HEK293 (cell line): ENCODE measurements at regions not wholly inside any gene's neighbourhood (a gene's known extent, or its start where the extent isn't known, plus 50 kb on each side); places are given as distances from the start of the nearest gene placed in this dataset.

Experiments used
- CTCF ChIA-PET: fragments of 350-600 bp; formaldehyde crosslinking; extraction: SDS; loops from one replicate; lab custom pipeline; 2021; ENCODE audit warnings: antibody characterized with exemption; lab: Yijun Ruan, JAX
- POLR2A ChIA-PET: fragments of 300-600 bp; formaldehyde crosslinking; extraction: SDS; loops from one replicate; lab custom pipeline; 2020; ENCODE audit warnings: antibody characterized with exemption, inconsistent platforms; lab: Yijun Ruan, JAX
- H3K27ac ChIP-seq: fragments of 200-500 bp; sonication (Bioruptor generic); 2 replicates; pipeline ENCODE4 v1.5.1; 2014; ENCODE audit warnings: low read depth, low read length, control low read depth, inconsistent platforms; ENCODE audit errors: extremely low read depth
- H3K36me3 ChIP-seq, 2 experiments: fragments of 200-500 bp in 1 of 2; sonication (Bioruptor generic) in 1 of 2; 1 replicate in 1 of 2; 2 replicates in 1 of 2; pipeline ENCODE4 v1.5.1; 2014 to 2017; ENCODE audit warnings: inconsistent platforms in 2 of 2, low read length in 2 of 2; ENCODE audit not compliant: control insufficient read depth in 2 of 2, insufficient read depth in 1 of 2
- H3K4me1 ChIP-seq: fragments of 200-500 bp; sonication (Bioruptor generic); 2 replicates; pipeline ENCODE4 v1.5.1; 2014; ENCODE audit warnings: mild to moderate bottlenecking, low read length, inconsistent platforms; ENCODE audit not compliant: control insufficient read depth, insufficient read depth
- H3K4me3 ChIP-seq: 2 replicates; pipeline ENCODE4 v1.5.1; 2011; ENCODE audit warnings: low read depth, mild to moderate bottlenecking, control low read depth, low read length, moderate library complexity
- H3K9me3 ChIP-seq: fragments of 200-500 bp; sonication (Bioruptor generic); 2 replicates; pipeline ENCODE4 v1.5.1; 2014; ENCODE audit warnings: low read depth, low read length, inconsistent platforms; ENCODE audit not compliant: control insufficient read depth, insufficient read depth
- GFI1B ChIP-seq: fragments of 450-650 bp; formaldehyde crosslinking; IDR thresholded peaks from 2 replicates; pipeline ENCODE4 v1.5.1; 2016; ENCODE audit warnings: missing biosample characterization, missing genetic modification characterization
- SP3 ChIP-seq: fragments of 450-650 bp; formaldehyde crosslinking; IDR thresholded peaks from 2 replicates; pipeline ENCODE4 v1.5.1; 2016; ENCODE audit warnings: missing biosample characterization, missing genetic modification characterization
- ZFP3 ChIP-seq: fragments of 450-650 bp; formaldehyde crosslinking; IDR thresholded peaks from 2 replicates; pipeline ENCODE4 v1.5.1; 2016; ENCODE audit warnings: low read depth, missing biosample characterization, missing genetic modification characterization
- ZNF121 ChIP-seq: fragments of 450-650 bp; formaldehyde crosslinking; IDR thresholded peaks from 2 replicates; pipeline ENCODE4 v1.5.1; 2016; ENCODE audit warnings: missing biosample characterization, missing genetic modification characterization
- ZNF140 ChIP-seq: fragments of 450-650 bp; formaldehyde crosslinking; IDR thresholded peaks from 2 replicates; pipeline ENCODE4 v1.5.1; 2016; ENCODE audit warnings: missing biosample characterization, missing genetic modification characterization
- ZNF184 ChIP-seq: fragments of 450-650 bp; IDR thresholded peaks from 2 replicates; pipeline ENCODE4 v1.5.1; 2018; ENCODE audit warnings: missing biosample characterization, mild to moderate bottlenecking, missing genetic modification characterization
- ZNF311 ChIP-seq: fragments of 450-650 bp; formaldehyde crosslinking; IDR thresholded peaks from 2 replicates; pipeline ENCODE4 v1.5.1; 2017; ENCODE audit warnings: missing biosample characterization, missing genetic modification characterization, borderline replicate concordance
- ZNF324 ChIP-seq: fragments of 450-650 bp; formaldehyde crosslinking; IDR thresholded peaks from 2 replicates; pipeline ENCODE4 v1.5.1; 2016; ENCODE audit warnings: missing biosample characterization, missing genetic modification characterization
- ZNF391 ChIP-seq: fragments of 450-650 bp; formaldehyde crosslinking; IDR thresholded peaks from 2 replicates; pipeline ENCODE4 v1.5.1; 2016; ENCODE audit warnings: low read depth, missing biosample characterization, missing genetic modification characterization, borderline replicate concordance
- ZNF501 ChIP-seq: fragments of 450-650 bp; formaldehyde crosslinking; IDR thresholded peaks from 2 replicates; pipeline ENCODE4 v1.5.1; 2016; ENCODE audit warnings: missing biosample characterization, missing genetic modification characterization
- ZNF514 ChIP-seq: fragments of 450-650 bp; formaldehyde crosslinking; IDR thresholded peaks from 2 replicates; pipeline ENCODE4 v1.5.1; 2016; ENCODE audit warnings: missing biosample characterization, missing genetic modification characterization
- ZNF521 ChIP-seq: fragments of 450-650 bp; formaldehyde crosslinking; IDR thresholded peaks from 2 replicates; pipeline ENCODE4 v1.5.1; 2017; ENCODE audit warnings: missing biosample characterization, mild to moderate bottlenecking, missing genetic modification characterization
- ZNF530 ChIP-seq: fragments of 450-650 bp; formaldehyde crosslinking; IDR thresholded peaks from 2 replicates; pipeline ENCODE4 v1.5.1; 2016; ENCODE audit warnings: low read depth, missing biosample characterization, missing genetic modification characterization
- ZNF560 ChIP-seq: fragments of 450-650 bp; formaldehyde crosslinking; IDR thresholded peaks from 2 replicates; pipeline ENCODE4 v1.5.1; 2017; ENCODE audit warnings: missing biosample characterization, missing genetic modification characterization, borderline replicate concordance
- ZNF626 ChIP-seq: fragments of 450-650 bp; sonication (Bioruptor Pico); formaldehyde crosslinking; IDR thresholded peaks from 2 replicates; pipeline ENCODE4 v1.5.1; 2018; ENCODE audit warnings: missing biosample characterization, missing genetic modification characterization, inconsistent platforms
- ZNF660 ChIP-seq: fragments of 450-650 bp; IDR thresholded peaks from 2 replicates; pipeline ENCODE4 v1.5.1; 2018; ENCODE audit warnings: missing biosample characterization, mild to moderate bottlenecking, missing genetic modification characterization
- ZNF701 ChIP-seq: fragments of 450-650 bp; formaldehyde crosslinking; IDR thresholded peaks from 2 replicates; pipeline ENCODE4 v1.5.1; 2016; ENCODE audit warnings: missing biosample characterization, missing genetic modification characterization
- ZNF707 ChIP-seq: fragments of 450-650 bp; formaldehyde crosslinking; IDR thresholded peaks from 2 replicates; pipeline ENCODE4 v1.5.1; 2016; ENCODE audit warnings: missing biosample characterization, missing genetic modification characterization
- ZNF76 ChIP-seq: fragments of 450-650 bp; formaldehyde crosslinking; IDR thresholded peaks from 2 replicates; pipeline ENCODE4; 2016; ENCODE audit warnings: low read depth, missing biosample characterization, missing genetic modification characterization, borderline replicate concordance
- ZNF785 ChIP-seq: fragments of 450-650 bp; formaldehyde crosslinking; IDR thresholded peaks from 2 replicates; pipeline ENCODE4 v1.5.1; 2016; ENCODE audit warnings: missing biosample characterization, missing genetic modification characterization
- ZNF830 ChIP-seq: fragments of 450-650 bp; IDR thresholded peaks from 2 replicates; pipeline ENCODE4 v1.5.0; 2018; ENCODE audit warnings: missing biosample characterization, missing genetic modification characterization, low read depth, mild to moderate bottlenecking, moderate library complexity
- TF ChIP-seq, protein P1 (sequence below): fragments of 450-650 bp; formaldehyde crosslinking; IDR thresholded peaks from 2 replicates; pipeline ENCODE4 v1.5.1; 2016; ENCODE audit warnings: missing biosample characterization, missing genetic modification characterization
- TF ChIP-seq, protein P2 (sequence below): fragments of 450-650 bp; formaldehyde crosslinking; IDR thresholded peaks from 2 replicates; pipeline ENCODE4 v1.5.1; 2016; ENCODE audit warnings: missing biosample characterization, missing genetic modification characterization
- TF ChIP-seq, protein P3 (sequence below): fragments of 450-650 bp; formaldehyde crosslinking; IDR thresholded peaks from 2 replicates; pipeline ENCODE4 v1.5.1; 2017; ENCODE audit warnings: missing biosample characterization, missing genetic modification characterization
- TF ChIP-seq, protein P4 (sequence below): fragments of 450-650 bp; formaldehyde crosslinking; IDR thresholded peaks from 2 replicates; pipeline ENCODE4 v1.5.1; 2017; ENCODE audit warnings: missing biosample characterization, mild to moderate bottlenecking, missing genetic modification characterization, moderate library complexity

DNA sequence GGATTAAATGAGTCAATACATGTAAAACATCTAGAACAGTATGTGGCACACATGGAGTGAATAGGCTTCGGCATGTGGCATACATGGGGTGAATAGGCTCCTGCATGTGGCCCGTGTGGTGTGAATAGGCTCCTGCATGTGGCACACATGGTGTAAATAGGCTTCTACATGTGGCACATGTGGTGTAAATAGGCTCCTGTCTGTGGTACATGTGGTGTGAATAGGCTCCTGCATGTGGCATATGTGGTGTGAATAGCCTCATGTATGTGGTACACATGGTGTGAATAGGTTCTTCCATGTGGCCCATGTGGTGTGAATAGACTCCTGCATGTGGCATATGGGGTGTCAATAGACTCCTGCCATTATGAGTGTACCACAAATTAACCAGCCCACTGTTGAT, 219.1 kb upstream of the KIRREL3 start:
- POLR2A ChIA-PET = no interaction called here
- no peak for TF ChIP-seq ZNF560 (tag by site-specific recombination)
- TF ChIP-seq, protein P1, sequence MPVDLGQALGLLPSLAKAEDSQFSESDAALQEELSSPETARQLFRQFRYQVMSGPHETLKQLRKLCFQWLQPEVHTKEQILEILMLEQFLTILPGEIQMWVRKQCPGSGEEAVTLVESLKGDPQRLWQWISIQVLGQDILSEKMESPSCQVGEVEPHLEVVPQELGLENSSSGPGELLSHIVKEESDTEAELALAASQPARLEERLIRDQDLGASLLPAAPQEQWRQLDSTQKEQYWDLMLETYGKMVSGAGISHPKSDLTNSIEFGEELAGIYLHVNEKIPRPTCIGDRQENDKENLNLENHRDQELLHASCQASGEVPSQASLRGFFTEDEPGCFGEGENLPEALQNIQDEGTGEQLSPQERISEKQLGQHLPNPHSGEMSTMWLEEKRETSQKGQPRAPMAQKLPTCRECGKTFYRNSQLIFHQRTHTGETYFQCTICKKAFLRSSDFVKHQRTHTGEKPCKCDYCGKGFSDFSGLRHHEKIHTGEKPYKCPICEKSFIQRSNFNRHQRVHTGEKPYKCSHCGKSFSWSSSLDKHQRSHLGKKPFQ = 0 out of 2 replicates have a peak, but pooled peaks have one; percentile 33
- Histone ChIP-seq H3K27ac (no peak overlapping the region), H3K9me3 (no peaks in the 10 kb centered on the region), H3K4me3 (no peak overlapping the region), H3K36me3 (no peaks in the 10 kb centered on the region), H3K4me1 (no peaks in the 10 kb centered on the region)
- CTCF ChIA-PET = no interaction called here

DNA sequence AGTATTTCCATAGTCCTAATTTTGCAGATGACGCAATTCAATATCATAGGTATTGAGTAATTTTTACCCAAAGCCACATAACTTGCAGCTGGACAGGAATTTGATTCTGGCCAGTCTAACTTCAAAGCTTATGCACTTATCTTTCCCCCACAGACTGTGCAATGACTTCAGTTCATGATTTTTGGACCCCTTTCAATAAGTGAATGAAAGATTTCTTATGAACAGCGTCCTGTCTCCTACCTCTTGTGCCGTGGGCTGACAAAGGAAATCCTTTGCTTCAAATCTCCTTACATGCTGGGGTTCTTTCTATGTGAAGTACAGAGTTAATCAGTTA, 217.7 kb upstream of the KIRREL3 start:
- no peak overlapping the region for H3K4me3 ChIP-seq
- no peaks in the 10 kb centered on the region for H3K36me3 ChIP-seq
- no peaks in the 10 kb centered on the region for H3K4me1 ChIP-seq
- no peak overlapping the region for H3K27ac ChIP-seq
- H3K9me3 ChIP-seq = no peaks in the 10 kb centered on the region
- POLR2A ChIA-PET = no interaction called here
- CTCF ChIA-PET = no interaction called here
- TF ChIP-seq ZNF76 (tag by site-specific recombination) (no peak), ZNF530 (tag by site-specific recombination) (no peak), ZNF121 (tag by site-specific recombination) (no peak), ZNF830 (no peak), ZNF391 (tag by site-specific recombination) (no peak), ZNF311 (no peak), ZNF501 (tag by site-specific recombination) (no peak), ZNF785 (tag by site-specific recombination) (no peak), ZNF626 (no peak), GFI1B (tag by site-specific recombination) (no peak)
- TF ChIP-seq, protein P2, sequence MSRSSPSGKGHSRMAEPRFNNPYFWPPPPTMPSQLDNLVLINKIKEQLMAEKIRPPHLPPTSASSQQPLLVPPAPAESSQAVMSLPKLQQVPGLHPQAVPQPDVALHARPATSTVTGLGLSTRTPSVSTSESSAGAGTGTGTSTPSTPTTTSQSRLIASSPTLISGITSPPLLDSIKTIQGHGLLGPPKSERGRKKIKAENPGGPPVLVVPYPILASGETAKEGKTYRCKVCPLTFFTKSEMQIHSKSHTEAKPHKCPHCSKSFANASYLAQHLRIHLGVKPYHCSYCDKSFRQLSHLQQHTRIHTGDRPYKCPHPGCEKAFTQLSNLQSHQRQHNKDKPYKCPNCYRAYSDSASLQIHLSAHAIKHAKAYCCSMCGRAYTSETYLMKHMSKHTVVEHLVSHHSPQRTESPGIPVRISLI (tag by site-specific recombination) = no peak
- TF ChIP-seq, protein P3, sequence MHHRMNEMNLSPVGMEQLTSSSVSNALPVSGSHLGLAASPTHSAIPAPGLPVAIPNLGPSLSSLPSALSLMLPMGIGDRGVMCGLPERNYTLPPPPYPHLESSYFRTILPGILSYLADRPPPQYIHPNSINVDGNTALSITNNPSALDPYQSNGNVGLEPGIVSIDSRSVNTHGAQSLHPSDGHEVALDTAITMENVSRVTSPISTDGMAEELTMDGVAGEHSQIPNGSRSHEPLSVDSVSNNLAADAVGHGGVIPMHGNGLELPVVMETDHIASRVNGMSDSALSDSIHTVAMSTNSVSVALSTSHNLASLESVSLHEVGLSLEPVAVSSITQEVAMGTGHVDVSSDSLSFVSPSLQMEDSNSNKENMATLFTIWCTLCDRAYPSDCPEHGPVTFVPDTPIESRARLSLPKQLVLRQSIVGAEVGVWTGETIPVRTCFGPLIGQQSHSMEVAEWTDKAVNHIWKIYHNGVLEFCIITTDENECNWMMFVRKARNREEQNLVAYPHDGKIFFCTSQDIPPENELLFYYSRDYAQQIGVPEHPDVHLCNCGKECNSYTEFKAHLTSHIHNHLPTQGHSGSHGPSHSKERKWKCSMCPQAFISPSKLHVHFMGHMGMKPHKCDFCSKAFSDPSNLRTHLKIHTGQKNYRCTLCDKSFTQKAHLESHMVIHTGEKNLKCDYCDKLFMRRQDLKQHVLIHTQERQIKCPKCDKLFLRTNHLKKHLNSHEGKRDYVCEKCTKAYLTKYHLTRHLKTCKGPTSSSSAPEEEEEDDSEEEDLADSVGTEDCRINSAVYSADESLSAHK (tag by site-specific recombination) = no peak
- TF ChIP-seq, all 188 proteins: peak for 0

DNA sequence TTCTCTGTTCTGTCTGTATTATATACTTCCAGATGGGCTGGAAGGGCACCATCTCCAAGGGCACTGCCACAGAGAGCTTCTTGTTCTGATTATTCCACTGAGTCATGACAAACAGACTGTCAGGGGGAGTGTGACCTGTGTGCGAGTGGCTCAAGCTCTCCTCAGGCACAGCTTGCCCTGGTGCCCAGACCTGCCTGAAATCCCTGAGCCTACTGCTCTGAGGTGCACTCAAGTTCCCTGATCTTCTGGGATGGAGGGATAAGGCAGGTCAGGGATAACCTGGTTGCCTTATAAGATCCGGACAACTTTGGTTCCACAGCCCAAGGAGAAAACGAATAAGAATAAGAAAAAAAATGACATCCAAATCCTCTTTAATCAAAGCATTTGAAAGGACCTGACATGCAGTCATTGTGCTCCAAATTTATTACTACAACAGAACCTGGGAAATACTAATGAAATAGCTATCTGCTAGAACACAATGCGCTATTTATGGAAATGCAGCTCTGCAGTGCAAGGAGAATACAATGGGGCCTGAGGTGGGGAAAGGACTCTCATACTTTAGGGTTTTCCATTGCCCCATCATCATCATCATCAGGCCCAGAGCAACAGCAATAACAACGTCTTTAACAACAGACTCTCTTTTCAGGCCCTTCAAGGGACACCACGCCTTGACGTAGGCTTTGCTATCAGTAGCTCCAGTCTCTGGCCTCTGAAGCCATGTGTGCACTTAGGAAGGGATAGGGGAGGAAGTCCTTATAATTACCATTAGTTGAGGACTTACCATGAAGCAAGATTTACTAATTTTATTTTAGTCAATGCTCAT, 217.1 kb upstream of the KIRREL3 start:
- Histone ChIP-seq H3K4me1 (no peaks in the 10 kb centered on the region), H3K4me3 (no peak overlapping the region), H3K9me3 (no peaks in the 10 kb centered on the region), H3K27ac (no peak overlapping the region), H3K36me3 (no peaks in the 10 kb centered on the region)
- TF ChIP-seq ZNF184 (tag by site-specific recombination) (no peak), ZNF660 (tag by site-specific recombination) (no peak), ZNF830 (no peak), ZNF140 (tag by site-specific recombination) (no peak), ZNF521 (tag by site-specific recombination) (no peak), ZNF514 (no peak), ZNF707 (tag by site-specific recombination) (no peak), ZFP3 (tag by site-specific recombination) (no peak), ZNF701 (tag by site-specific recombination) (no peak), SP3 (tag by site-specific recombination) (no peak), ZNF324 (tag by site-specific recombination) (no peak)
- TF ChIP-seq, protein P4, sequence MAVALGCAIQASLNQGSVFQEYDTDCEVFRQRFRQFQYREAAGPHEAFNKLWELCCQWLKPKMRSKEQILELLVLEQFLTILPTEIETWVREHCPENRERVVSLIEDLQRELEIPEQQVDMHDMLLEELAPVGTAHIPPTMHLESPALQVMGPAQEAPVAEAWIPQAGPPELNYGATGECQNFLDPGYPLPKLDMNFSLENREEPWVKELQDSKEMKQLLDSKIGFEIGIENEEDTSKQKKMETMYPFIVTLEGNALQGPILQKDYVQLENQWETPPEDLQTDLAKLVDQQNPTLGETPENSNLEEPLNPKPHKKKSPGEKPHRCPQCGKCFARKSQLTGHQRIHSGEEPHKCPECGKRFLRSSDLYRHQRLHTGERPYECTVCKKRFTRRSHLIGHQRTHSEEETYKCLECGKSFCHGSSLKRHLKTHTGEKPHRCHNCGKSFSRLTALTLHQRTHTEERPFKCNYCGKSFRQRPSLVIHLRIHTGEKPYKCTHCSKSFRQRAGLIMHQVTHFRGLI = no peak
- CTCF ChIA-PET = no interaction called here
- POLR2A ChIA-PET = no interaction called here
